Liver (tissue), 7 donors: ENCODE measurements at regions not wholly inside any gene's neighbourhood (a gene's known extent, or its start where the extent isn't known, plus 50 kb on each side); places are given as distances from the start of the nearest gene placed in this dataset.
A peak's percentile ranks its signal among the peaks of the same experiment; 100 is the strongest.

Experiments
- DNase-seq: peaks from one replicate; pipeline ENCODE4 v3.0.0-alpha.2; 2017; ENCODE audit warnings: low spot score
- H3K27ac ChIP-seq, 2 donors: one replicate each; pipeline ENCODE4 v1.7.0; 2013; ENCODE audit warnings: inconsistent platforms in 2 of 2, low read length in 2 of 2, control low read depth in 1 of 2, low read depth in 1 of 2, mild to moderate bottlenecking in 1 of 2
- H3K27me3 ChIP-seq, 4 donors: one replicate each; pipeline versions ENCODE4 v1.6.1 to v1.7.0; 2013; ENCODE audit warnings: low read length in 3 of 4, inconsistent platforms in 1 of 4, mild to moderate bottlenecking in 1 of 4, moderate library complexity in 1 of 4; ENCODE audit not compliant: control insufficient read depth in 4 of 4, insufficient read depth in 4 of 4
- H3K36me3 ChIP-seq, 4 donors: one replicate each; pipeline versions ENCODE4 v1.6.1 to v1.7.0; 2013; ENCODE audit warnings: low read length in 3 of 4, mild to moderate bottlenecking in 3 of 4, low read depth in 1 of 4, moderate library complexity in 1 of 4; ENCODE audit not compliant: control insufficient read depth in 4 of 4, insufficient read depth in 3 of 4
- H3K4me1 ChIP-seq, 4 donors: one replicate each; pipeline versions ENCODE4 v1.6.1 to v1.7.0; 2013; ENCODE audit warnings: low read length in 3 of 4, mild to moderate bottlenecking in 3 of 4, moderate library complexity in 1 of 4; ENCODE audit not compliant: control insufficient read depth in 4 of 4, insufficient read depth in 4 of 4
- H3K4me3 ChIP-seq, 3 donors: one replicate each; pipeline versions ENCODE4 v1.6.1 to v1.7.0; 2013; ENCODE audit warnings: low read length in 3 of 3, control low read depth in 1 of 3, low read depth in 1 of 3, mild to moderate bottlenecking in 1 of 3
- H3K9ac ChIP-seq, 2 donors: one replicate each; pipeline ENCODE4 v1.7.0; 2013; ENCODE audit warnings: low read length in 2 of 2, mild to moderate bottlenecking in 2 of 2, moderate library complexity in 2 of 2, control low read depth in 1 of 2, low read depth in 1 of 2
- H3K9me3 ChIP-seq, 4 donors: one replicate each; pipeline versions ENCODE4 v1.6.1 to v1.7.0; 2013; ENCODE audit warnings: low read length in 3 of 4; ENCODE audit not compliant: control insufficient read depth in 4 of 4
- ATF3 ChIP-seq: IDR thresholded peaks from 2 replicates; pipeline ENCODE4 v1.6.1; 2016; ENCODE audit warnings: antibody characterized with exemption
- EGR1 ChIP-seq, 2 donors: IDR thresholded peaks; 2 replicates each; pipeline ENCODE4 v1.6.1; 2016 to 2018; ENCODE audit warnings: antibody characterized with exemption in 2 of 2, low read depth in 2 of 2
- FOXA2 ChIP-seq: IDR thresholded peaks from 2 replicates; pipeline ENCODE4 v1.6.1; 2016; ENCODE audit warnings: antibody characterized with exemption
- GABPA ChIP-seq, 2 donors: IDR thresholded peaks in 1 of 2; conservative IDR thresholded peaks in 1 of 2; 2 replicates each; pipeline ENCODE4 v1.6.1; 2016; ENCODE audit warnings: antibody characterized with exemption in 2 of 2, mild to moderate bottlenecking in 1 of 2, moderate library complexity in 1 of 2
- HNF4A ChIP-seq, 2 donors: conservative IDR thresholded peaks; 2 replicates each; pipeline ENCODE4 v1.6.1; 2016; ENCODE audit warnings: antibody characterized with exemption in 2 of 2, mild to moderate bottlenecking in 2 of 2
- HNF4G ChIP-seq: IDR thresholded peaks from 2 replicates; pipeline ENCODE4 v1.6.1; 2016; ENCODE audit warnings: antibody characterized with exemption
- JUND ChIP-seq, 2 donors: IDR thresholded peaks; 2 replicates each; pipeline ENCODE4 v1.6.1; 2016; ENCODE audit warnings: antibody characterized with exemption in 2 of 2
- MAX ChIP-seq: IDR thresholded peaks from 2 replicates; pipeline ENCODE4 v1.6.1; 2016; ENCODE audit warnings: antibody characterized with exemption
- NR2F2 ChIP-seq: IDR thresholded peaks from 2 replicates; pipeline ENCODE4 v1.6.1; 2016; ENCODE audit warnings: antibody characterized with exemption
- RAD21 ChIP-seq, 2 donors: IDR thresholded peaks; 2 replicates each; pipeline ENCODE4 v1.6.1; 2016; ENCODE audit warnings: antibody characterized with exemption in 2 of 2, mild to moderate bottlenecking in 2 of 2
- REST ChIP-seq: IDR thresholded peaks from 2 replicates; pipeline ENCODE4 v1.6.1; 2016; ENCODE audit warnings: antibody characterized with exemption, mild to moderate bottlenecking
- RXRA ChIP-seq, 2 donors: IDR thresholded peaks; 2 replicates each; pipeline ENCODE4 v1.6.1; 2017 to 2018; ENCODE audit warnings: antibody characterized with exemption in 2 of 2, mild to moderate bottlenecking in 1 of 2
- SP1 ChIP-seq: IDR thresholded peaks from 2 replicates; pipeline ENCODE4 v1.6.1; 2018; ENCODE audit warnings: antibody characterized with exemption, mild to moderate bottlenecking
- TAF1 ChIP-seq: conservative IDR thresholded peaks from 2 replicates; pipeline ENCODE4 v1.6.1; 2016; ENCODE audit warnings: antibody characterized with exemption, mild to moderate bottlenecking
- ZBTB33 ChIP-seq: IDR thresholded peaks from 2 replicates; pipeline ENCODE4 v1.6.1; 2016; ENCODE audit warnings: antibody characterized with exemption
- WGBS: extraction: QIAGEN DNeasy Blood & Tissue Kit; methylation state at CpG from one replicate; pipeline ENCODE4 v1.1.7; 2013; 5-methylcytosine and 5-hydroxymethylcytosine counted together
- donor health status: healthy.
- donor health status: healthy.
- donor health status: healthy.
- donor health status: healthy.

GRCh38 chr1:228646717-228647522, 88.4 kb upstream of the RHOU start:
- H3K27ac ChIP-seq: no peak overlapping the region
- H3K4me3 ChIP-seq: peak overlapping the region in 2 of 3 donors; percentile 10 to 28
- TF ChIP-seq REST (no peak), ATF3 (no peak), HNF4G (no peak), HNF4A (conservative IDR thresholded peaks at IDR 0.05) (no peak)
- no peaks in the 10 kb centered on the region for H3K36me3 ChIP-seq
- DNase-seq: no peak
- no peaks in the 10 kb centered on the region for H3K9me3 ChIP-seq
- WGBS: 4% methylated on average over 49 of the region's 49 CpGs
- H3K27me3 ChIP-seq: peaks cover 0 to 21% (median 8%) of the 10 kb centered on the region in 4 donors
- peaks cover 12 to 18% (median 14%) of the 10 kb centered on the region in 4 donors for H3K4me1 ChIP-seq
- H3K9ac ChIP-seq: no peak overlapping the region

GRCh38 chr1:228647523-228648444, 87.5 kb upstream of the RHOU start:
- TF ChIP-seq SP1 (no peak), NR2F2 (no peak), HNF4A (conservative IDR thresholded peaks at IDR 0.05) (no peak), REST (no peak), RXRA (IDR thresholded peaks at IDR 0.05) (no peak), GABPA (IDR thresholded peaks at IDR 0.05 in 1 of 2, conservative IDR thresholded peaks at IDR 0.05 in 1 of 2) (no peak), TAF1 (no peak), FOXA2 (no peak), RAD21 (IDR thresholded peaks at IDR 0.05) (no peak), ZBTB33 (no peak), JUND (IDR thresholded peaks at IDR 0.05) (no peak), EGR1 (IDR thresholded peaks at IDR 0.05; ENCODE audit: low read depth in 2 of 2) (no peak), MAX (no peak)
- Histone ChIP-seq H3K27me3 (peaks cover 0 to 25% (median 8%) of the 10 kb centered on the region in 4 donors), H3K4me3 (peak overlapping the region in 2 of 3 donors; percentile 10 to 28), H3K36me3 (no peaks in the 10 kb centered on the region), H3K4me1 (peaks cover 12 to 18% (median 14%) of the 10 kb centered on the region in 4 donors), H3K27ac (no peak overlapping the region), H3K9me3 (no peaks in the 10 kb centered on the region), H3K9ac (no peak overlapping the region)
- DNase-seq: no peak
- WGBS: 6% methylated on average over 67 of the region's 67 CpGs
